ENCODE measurements at regions not wholly inside any gene's neighbourhood (a gene's known extent, or its start where the extent isn't known, plus 50 kb on each side); places are given as distances from the start of the nearest gene placed in this dataset.

DNA sequence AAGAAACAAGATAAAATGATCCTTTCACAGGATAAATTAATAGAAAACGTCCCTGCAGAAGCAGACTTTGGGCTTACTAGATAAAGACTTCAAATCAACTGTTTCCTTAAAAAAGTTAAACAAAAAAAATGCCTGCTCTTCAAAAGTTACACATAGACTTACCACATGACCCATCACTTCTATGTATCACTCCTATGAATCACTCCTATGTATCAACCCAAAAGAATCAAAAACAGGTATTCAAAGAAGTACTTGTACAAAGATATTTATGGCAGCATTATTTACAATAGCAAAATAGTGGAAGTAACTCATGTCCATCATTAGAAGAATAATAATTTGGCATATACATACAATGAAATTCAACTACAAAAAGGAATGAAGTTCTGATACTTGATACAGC is 56.3 kb upstream of the PRDM9 start:
- no peak overlapping the region for H3K4me3 ChIP-seq
- H3K27ac ChIP-seq: no peak overlapping the region
- H2AFZ ChIP-seq: no peak overlapping the region
- H3K9me2 ChIP-seq (replicated peaks; ENCODE audit: insufficient read depth): no peaks in the 10 kb centered on the region
- DNase-seq (ENCODE audit: low spot score): no peak
- 68% methylated on average over 1 of the region's 1 CpG for WGBS (ENCODE audit: low lambda C conversion rate, missing lambda C conversion rate)
- no peaks in the 10 kb centered on the region for H3K9me3 ChIP-seq (ENCODE audit: low read depth)
- H3K36me3 ChIP-seq (replicated peaks; ENCODE audit: insufficient read depth, low read depth): no peaks in the 10 kb centered on the region
- no peaks in the 10 kb centered on the region for H3K79me2 ChIP-seq
- no peak overlapping the region for H3K4me2 ChIP-seq
- H4K20me1 ChIP-seq (ENCODE audit: insufficient read depth, poor library complexity, severe bottlenecking): no peaks in the 10 kb centered on the region
- TF ChIP-seq EZH2 (IDR thresholded peaks at IDR 0.05; ENCODE audit: borderline replicate concordance) (no peak), EZH2phosphoT487 (IDR thresholded peaks at IDR 0.05; ENCODE audit: low read depth, severe bottlenecking, unreplicated experiment) (no peak)
- TF ChIP-seq, protein P1, sequence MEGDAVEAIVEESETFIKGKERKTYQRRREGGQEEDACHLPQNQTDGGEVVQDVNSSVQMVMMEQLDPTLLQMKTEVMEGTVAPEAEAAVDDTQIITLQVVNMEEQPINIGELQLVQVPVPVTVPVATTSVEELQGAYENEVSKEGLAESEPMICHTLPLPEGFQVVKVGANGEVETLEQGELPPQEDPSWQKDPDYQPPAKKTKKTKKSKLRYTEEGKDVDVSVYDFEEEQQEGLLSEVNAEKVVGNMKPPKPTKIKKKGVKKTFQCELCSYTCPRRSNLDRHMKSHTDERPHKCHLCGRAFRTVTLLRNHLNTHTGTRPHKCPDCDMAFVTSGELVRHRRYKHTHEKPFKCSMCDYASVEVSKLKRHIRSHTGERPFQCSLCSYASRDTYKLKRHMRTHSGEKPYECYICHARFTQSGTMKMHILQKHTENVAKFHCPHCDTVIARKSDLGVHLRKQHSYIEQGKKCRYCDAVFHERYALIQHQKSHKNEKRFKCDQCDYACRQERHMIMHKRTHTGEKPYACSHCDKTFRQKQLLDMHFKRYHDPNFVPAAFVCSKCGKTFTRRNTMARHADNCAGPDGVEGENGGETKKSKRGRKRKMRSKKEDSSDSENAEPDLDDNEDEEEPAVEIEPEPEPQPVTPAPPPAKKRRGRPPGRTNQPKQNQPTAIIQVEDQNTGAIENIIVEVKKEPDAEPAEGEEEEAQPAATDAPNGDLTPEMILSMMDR (IDR thresholded peaks at IDR 0.05; ENCODE audit: poor library complexity): no peak
- no peaks in the 10 kb centered on the region for H3K4me1 ChIP-seq (ENCODE audit: insufficient read depth)
- H3K27me3 ChIP-seq: no peaks in the 10 kb centered on the region

DNA sequence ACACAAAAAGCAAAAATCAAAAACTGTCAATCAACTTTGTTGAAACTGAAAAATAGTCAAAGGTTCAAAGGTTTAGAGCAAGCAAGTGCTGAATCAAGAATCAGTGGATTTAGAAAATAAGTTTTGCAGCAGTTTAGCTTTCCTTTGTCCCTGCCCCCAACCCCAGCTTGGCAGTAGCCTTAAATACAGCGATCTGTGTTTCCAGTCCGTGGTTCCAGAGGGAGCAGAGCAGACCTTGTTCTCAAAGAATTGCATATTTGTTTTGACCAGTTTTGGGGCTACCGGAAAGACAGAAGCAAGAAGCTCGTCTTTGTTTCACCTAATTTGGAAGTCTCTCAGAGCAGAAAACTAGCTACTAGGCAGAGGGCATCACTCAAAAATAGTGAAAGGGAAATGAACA is 57.2 kb upstream of the PRDM9 start:
- H4K20me1 ChIP-seq (ENCODE audit: insufficient read depth, poor library complexity, severe bottlenecking): no peaks in the 10 kb centered on the region
- no peak for TF ChIP-seq EZH2phosphoT487 (IDR thresholded peaks at IDR 0.05; ENCODE audit: low read depth, severe bottlenecking, unreplicated experiment)
- TF ChIP-seq EZH2 (IDR thresholded peaks at IDR 0.05; ENCODE audit: borderline replicate concordance): no peak
- TF ChIP-seq, protein P1 (IDR thresholded peaks at IDR 0.05; ENCODE audit: poor library complexity): no peak
- H3K4me1 ChIP-seq (ENCODE audit: insufficient read depth): no peaks in the 10 kb centered on the region
- no peak overlapping the region for H3K4me3 ChIP-seq
- H2AFZ ChIP-seq: no peak overlapping the region
- H3K9me2 ChIP-seq (replicated peaks; ENCODE audit: insufficient read depth): no peaks in the 10 kb centered on the region
- DNase-seq (ENCODE audit: low spot score): no peak
- no peaks in the 10 kb centered on the region for H3K79me2 ChIP-seq
- no peaks in the 10 kb centered on the region for H3K27me3 ChIP-seq
- H3K9me3 ChIP-seq (ENCODE audit: low read depth): no peaks in the 10 kb centered on the region
- 90% methylated on average over 4 of the region's 4 CpGs for WGBS (ENCODE audit: low lambda C conversion rate, missing lambda C conversion rate)
- no peak overlapping the region for H3K27ac ChIP-seq
- H3K4me2 ChIP-seq: no peak overlapping the region
- H3K36me3 ChIP-seq (replicated peaks; ENCODE audit: insufficient read depth, low read depth): no peaks in the 10 kb centered on the region

DNA sequence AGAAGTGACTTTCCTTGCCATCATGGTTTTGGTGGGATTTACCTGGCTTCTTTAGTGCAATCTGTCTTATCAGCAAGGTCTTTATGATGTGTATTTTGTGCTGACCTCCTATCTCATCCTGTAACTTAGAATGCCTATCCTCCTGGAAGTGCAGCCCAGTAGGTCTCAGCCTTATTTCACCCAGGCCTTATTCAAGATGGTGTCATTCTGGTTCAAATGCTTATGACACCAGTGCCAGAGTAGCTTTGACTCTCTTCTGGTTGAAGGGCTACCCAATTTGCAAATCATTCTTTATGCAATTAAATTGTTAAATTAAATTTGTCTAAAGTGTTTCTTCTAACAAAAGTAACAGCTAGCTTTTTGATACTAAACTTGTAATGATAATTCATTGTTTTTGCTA is 58.8 kb upstream of the PRDM9 start:
- no peak overlapping the region for H2AFZ ChIP-seq
- H4K20me1 ChIP-seq (ENCODE audit: insufficient read depth, poor library complexity, severe bottlenecking): no peaks in the 10 kb centered on the region
- DNase-seq (ENCODE audit: low spot score): no peak
- H3K36me3 ChIP-seq (replicated peaks; ENCODE audit: insufficient read depth, low read depth): no peaks in the 10 kb centered on the region
- no peaks in the 10 kb centered on the region for H3K4me1 ChIP-seq (ENCODE audit: insufficient read depth)
- TF ChIP-seq, protein P1 (IDR thresholded peaks at IDR 0.05; ENCODE audit: poor library complexity): no peak
- TF ChIP-seq EZH2 (IDR thresholded peaks at IDR 0.05; ENCODE audit: borderline replicate concordance): no peak
- TF ChIP-seq EZH2phosphoT487 (IDR thresholded peaks at IDR 0.05; ENCODE audit: low read depth, severe bottlenecking, unreplicated experiment): no peak
- no peaks in the 10 kb centered on the region for H3K27me3 ChIP-seq
- H3K27ac ChIP-seq: no peak overlapping the region
- H3K9me3 ChIP-seq (ENCODE audit: low read depth): no peaks in the 10 kb centered on the region
- H3K4me2 ChIP-seq: no peak overlapping the region
- H3K9me2 ChIP-seq (replicated peaks; ENCODE audit: insufficient read depth): no peaks in the 10 kb centered on the region
- no peak overlapping the region for H3K4me3 ChIP-seq
- no peaks in the 10 kb centered on the region for H3K79me2 ChIP-seq

DNA sequence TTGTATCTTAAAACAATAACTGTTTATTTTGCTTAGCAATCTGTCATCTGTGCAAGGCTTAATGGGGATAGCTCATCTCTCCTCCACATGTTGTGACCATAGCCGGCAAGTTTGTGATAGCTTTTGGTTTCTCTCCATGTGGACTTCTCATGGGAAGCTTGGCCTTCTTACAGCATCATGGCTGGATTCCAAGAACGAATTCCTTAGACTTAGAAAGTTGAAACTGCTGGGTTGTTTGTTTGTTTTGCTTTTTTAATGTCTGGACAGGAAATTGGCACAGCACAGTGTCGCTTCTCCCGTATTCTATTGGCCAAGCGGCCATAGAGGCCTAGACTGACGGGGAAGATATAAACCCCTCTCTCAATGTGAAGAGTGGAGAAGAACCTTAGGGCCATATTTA is 61.0 kb upstream of the PRDM9 start:
- H3K4me3 ChIP-seq: no peak overlapping the region
- 76% methylated on average over 6 of the region's 6 CpGs for WGBS (ENCODE audit: low lambda C conversion rate, missing lambda C conversion rate)
- H3K9me2 ChIP-seq (replicated peaks; ENCODE audit: insufficient read depth): no peaks in the 10 kb centered on the region
- no peak overlapping the region for H2AFZ ChIP-seq
- H3K27ac ChIP-seq: no peak overlapping the region
- H3K27me3 ChIP-seq: no peaks in the 10 kb centered on the region
- no peaks in the 10 kb centered on the region for H4K20me1 ChIP-seq (ENCODE audit: insufficient read depth, poor library complexity, severe bottlenecking)
- no peaks in the 10 kb centered on the region for H3K36me3 ChIP-seq (replicated peaks; ENCODE audit: insufficient read depth, low read depth)
- peak; percentile 17 for DNase-seq (ENCODE audit: low spot score)
- no peak overlapping the region for H3K4me2 ChIP-seq
- H3K9me3 ChIP-seq (ENCODE audit: low read depth): no peaks in the 10 kb centered on the region
- TF ChIP-seq, protein P1 (IDR thresholded peaks at IDR 0.05; ENCODE audit: poor library complexity): no peak
- no peak for TF ChIP-seq EZH2phosphoT487 (IDR thresholded peaks at IDR 0.05; ENCODE audit: low read depth, severe bottlenecking, unreplicated experiment)
- no peak for TF ChIP-seq EZH2 (IDR thresholded peaks at IDR 0.05; ENCODE audit: borderline replicate concordance)
- no peaks in the 10 kb centered on the region for H3K4me1 ChIP-seq (ENCODE audit: insufficient read depth)
- no peaks in the 10 kb centered on the region for H3K79me2 ChIP-seq

Measured in hepatocyte (in vitro differentiated cells).